ENCODE measurements at regions not wholly inside any gene's neighbourhood (a gene's known extent, or its start where the extent isn't known, plus 50 kb on each side); places are given as distances from the start of the nearest gene placed in this dataset.

DNA sequence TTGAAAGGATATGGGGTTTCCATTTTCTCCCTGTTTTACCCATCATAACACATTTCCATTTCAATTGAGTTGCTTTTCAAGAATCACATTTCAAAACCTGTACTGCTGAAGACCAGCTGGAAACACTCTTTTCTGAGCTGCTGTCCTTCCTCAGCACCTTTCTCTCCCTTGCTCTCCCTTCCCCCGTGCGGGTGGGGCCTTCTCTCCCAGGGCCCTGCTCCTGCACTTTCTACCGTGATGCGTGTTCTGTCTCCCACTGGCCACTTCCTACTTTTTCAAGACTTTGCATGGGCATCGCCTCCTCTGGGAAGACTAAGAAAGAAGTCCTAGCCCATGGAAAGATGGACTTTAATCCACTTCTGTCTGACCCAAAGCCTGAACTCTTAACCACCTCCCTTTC is 390.4 kb downstream of the PTPRU start (continued):
- TF ChIP-seq, protein P1, sequence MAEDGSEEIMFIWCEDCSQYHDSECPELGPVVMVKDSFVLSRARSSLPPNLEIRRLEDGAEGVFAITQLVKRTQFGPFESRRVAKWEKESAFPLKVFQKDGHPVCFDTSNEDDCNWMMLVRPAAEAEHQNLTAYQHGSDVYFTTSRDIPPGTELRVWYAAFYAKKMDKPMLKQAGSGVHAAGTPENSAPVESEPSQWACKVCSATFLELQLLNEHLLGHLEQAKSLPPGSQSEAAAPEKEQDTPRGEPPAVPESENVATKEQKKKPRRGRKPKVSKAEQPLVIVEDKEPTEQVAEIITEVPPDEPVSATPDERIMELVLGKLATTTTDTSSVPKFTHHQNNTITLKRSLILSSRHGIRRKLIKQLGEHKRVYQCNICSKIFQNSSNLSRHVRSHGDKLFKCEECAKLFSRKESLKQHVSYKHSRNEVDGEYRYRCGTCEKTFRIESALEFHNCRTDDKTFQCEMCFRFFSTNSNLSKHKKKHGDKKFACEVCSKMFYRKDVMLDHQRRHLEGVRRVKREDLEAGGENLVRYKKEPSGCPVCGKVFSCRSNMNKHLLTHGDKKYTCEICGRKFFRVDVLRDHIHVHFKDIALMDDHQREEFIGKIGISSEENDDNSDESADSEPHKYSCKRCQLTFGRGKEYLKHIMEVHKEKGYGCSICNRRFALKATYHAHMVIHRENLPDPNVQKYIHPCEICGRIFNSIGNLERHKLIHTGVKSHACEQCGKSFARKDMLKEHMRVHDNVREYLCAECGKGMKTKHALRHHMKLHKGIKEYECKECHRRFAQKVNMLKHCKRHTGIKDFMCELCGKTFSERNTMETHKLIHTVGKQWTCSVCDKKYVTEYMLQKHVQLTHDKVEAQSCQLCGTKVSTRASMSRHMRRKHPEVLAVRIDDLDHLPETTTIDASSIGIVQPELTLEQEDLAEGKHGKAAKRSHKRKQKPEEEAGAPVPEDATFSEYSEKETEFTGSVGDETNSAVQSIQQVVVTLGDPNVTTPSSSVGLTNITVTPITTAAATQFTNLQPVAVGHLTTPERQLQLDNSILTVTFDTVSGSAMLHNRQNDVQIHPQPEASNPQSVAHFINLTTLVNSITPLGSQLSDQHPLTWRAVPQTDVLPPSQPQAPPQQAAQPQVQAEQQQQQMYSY (CRISPR knock-in tag; IDR thresholded peaks at IDR 0.05): no peak

DNA sequence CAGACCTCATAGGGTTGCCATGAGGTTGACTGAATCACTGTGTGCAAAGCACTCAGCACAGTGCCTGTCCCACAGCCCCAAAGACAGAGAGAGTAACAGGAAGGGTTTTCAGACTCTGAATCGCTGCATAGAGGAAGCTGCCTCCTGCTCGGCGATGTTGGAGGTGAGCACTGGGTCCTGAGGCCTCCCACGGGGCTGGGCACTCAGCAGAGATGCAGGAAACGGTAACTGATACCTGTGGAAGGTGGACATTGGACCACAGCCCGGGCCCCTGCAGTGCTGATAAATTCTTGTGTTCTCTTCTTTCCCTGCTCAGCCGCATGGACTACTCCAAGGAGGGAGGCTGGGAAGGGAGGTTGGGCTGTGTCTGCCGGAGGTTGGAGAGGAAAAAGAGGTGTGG is 389.7 kb downstream of the PTPRU start:
- ATAC-seq: no peak
- SMC1A ChIA-PET (ENCODE audit: uncharacterized antibody, unreplicated experiment): no interaction called here
- Histone ChIP-seq H3K4me2 (ENCODE audit: control insufficient read depth, insufficient read depth) (no peak overlapping the region), H3K27ac (ENCODE audit: control insufficient read depth, insufficient read depth) (no peak overlapping the region), H3K9me3 (replicated peaks; ENCODE audit: control insufficient read depth, insufficient read depth, low read length) (no peaks in the 10 kb centered on the region), H3K4me3 (no peak overlapping the region), H2AFZ (ENCODE audit: control insufficient read depth, low read depth, low read length) (no peak overlapping the region), H3K27me3 (replicated peaks in 1 of 2; ENCODE audit: control insufficient read depth in 2 of 2, insufficient read depth in 2 of 2, low read length in 1 of 2) (no peaks in the 10 kb centered on the region; a peak in 1 of 4 replicates), H3K9ac (ENCODE audit: control insufficient read depth, insufficient read depth, low read length) (no peak overlapping the region), H3K79me2 (ENCODE audit: control insufficient read depth, insufficient read depth, low read length) (no peaks in the 10 kb centered on the region), H3K4me1 (ENCODE audit: control insufficient read depth, insufficient read depth, low read length) (no peaks in the 10 kb centered on the region), H4K20me1 (ENCODE audit: control insufficient read depth, insufficient read depth) (no peaks in the 10 kb centered on the region), H3K36me3 (ENCODE audit: control insufficient read depth in 2 of 2, insufficient read depth in 2 of 2, low read length in 1 of 2) (no peaks in the 10 kb centered on the region)
- POLR2A ChIA-PET: no interaction called here
- RAD21 ChIA-PET (ENCODE audit: unreplicated experiment): no interaction called here
- CTCF ChIA-PET: no interaction called here
- no TSS peak for BruUV-seq (replicated peaks)
- FAIRE-seq: no peak
- 18% methylated on average over 8 of the region's 8 CpGs for WGBS (ENCODE audit: insufficient coverage, insufficient replicate concordance, low lambda C conversion rate, missing lambda C conversion rate)
- TF ChIP-seq, protein P2, sequence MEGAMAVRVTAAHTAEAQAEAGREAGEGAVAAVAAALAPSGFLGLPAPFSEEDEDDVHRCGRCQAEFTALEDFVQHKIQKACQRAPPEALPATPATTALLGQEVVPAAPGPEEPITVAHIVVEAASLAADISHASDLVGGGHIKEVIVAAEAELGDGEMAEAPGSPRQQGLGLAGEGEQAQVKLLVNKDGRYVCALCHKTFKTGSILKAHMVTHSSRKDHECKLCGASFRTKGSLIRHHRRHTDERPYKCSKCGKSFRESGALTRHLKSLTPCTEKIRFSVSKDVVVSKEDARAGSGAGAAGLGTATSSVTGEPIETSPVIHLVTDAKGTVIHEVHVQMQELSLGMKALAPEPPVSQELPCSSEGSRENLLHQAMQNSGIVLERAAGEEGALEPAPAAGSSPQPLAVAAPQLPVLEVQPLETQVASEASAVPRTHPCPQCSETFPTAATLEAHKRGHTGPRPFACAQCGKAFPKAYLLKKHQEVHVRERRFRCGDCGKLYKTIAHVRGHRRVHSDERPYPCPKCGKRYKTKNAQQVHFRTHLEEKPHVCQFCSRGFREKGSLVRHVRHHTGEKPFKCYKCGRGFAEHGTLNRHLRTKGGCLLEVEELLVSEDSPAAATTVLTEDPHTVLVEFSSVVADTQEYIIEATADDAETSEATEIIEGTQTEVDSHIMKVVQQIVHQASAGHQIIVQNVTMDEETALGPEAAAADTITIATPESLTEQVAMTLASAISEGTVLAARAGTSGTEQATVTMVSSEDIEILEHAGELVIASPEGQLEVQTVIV (IDR thresholded peaks at IDR 0.05; ENCODE audit: borderline replicate concordance, partially characterized antibody): no peak
- no peak for TF ChIP-seq GABPA (IDR thresholded peaks at IDR 0.05; ENCODE audit: low read depth)
- intact Hi-C loops (cut with micrococcal nuclease; ENCODE audit: unreplicated experiment) (no loop called here), in situ Hi-C loops (cut with MboI) (no loop called here)
- DNase-seq (ENCODE audit: low read depth, low spot score): no peak
